Mammary epithelial cell (primary cell): ENCODE measurements at regions not wholly inside any gene's neighbourhood (a gene's known extent, or its start where the extent isn't known, plus 50 kb on each side); places are given as distances from the start of the nearest gene placed in this dataset.

ENCODE experiments used
- CTCF ChIP-seq, 2 donors: IDR thresholded peaks in 1 of 2; conservative IDR thresholded peaks in 1 of 2; 2 replicates each; pipeline ENCODE4 v1.5.1; 2011 to 2012; ENCODE audit warnings: inconsistent platforms in 2 of 2, low read length in 2 of 2, mild to moderate bottlenecking in 2 of 2, control low read depth in 1 of 2, low read depth in 1 of 2; ENCODE audit not compliant: insufficient read depth in 1 of 2; ENCODE audit errors: extremely low read depth in 1 of 2
- EZH2 ChIP-seq: IDR thresholded peaks from 2 replicates; pipeline ENCODE4 v1.6.1; 2012; ENCODE audit warnings: low read length, inconsistent platforms, borderline replicate concordance

- TF ChIP-seq CTCF (conservative IDR thresholded peaks at IDR 0.05 in 1 of 2, IDR thresholded peaks at IDR 0.05 in 1 of 2; ENCODE audit: extremely low read depth in 1 of 2, insufficient read depth in 1 of 2, low read depth in 1 of 2, low read length in 2 of 2): no peak
- no peak for TF ChIP-seq EZH2
Measured at GRCh38 chr6:133774356-133774755, 114.6 kb upstream of the TCF21 start.
